ENCODE measurements at regions not wholly inside any gene's neighbourhood (a gene's known extent, or its start where the extent isn't known, plus 50 kb on each side); places are given as distances from the start of the nearest gene placed in this dataset.

- DNase-seq (ENCODE audit: low spot score): no peak
These were observed 1248.8 kb upstream of the SLC10A2 start for GRCh38 chr13:104314926-104315535.

- DNase-seq (ENCODE audit: low spot score): no peak
These were observed 1248.1 kb upstream of the SLC10A2 start for GRCh38 chr13:104314321-104314720.

GRCh38 chr13:104310861-104311260, 1244.6 kb upstream of the SLC10A2 start:
- DNase-seq (ENCODE audit: low spot score): no peak

- DNase-seq (ENCODE audit: low spot score): no peak
These were observed 1243.2 kb upstream of the SLC10A2 start for GRCh38 chr13:104309431-104309830.

GRCh38 chr13:104301171-104301975, 1235.2 kb upstream of the SLC10A2 start:
- no peak for DNase-seq (ENCODE audit: low spot score)

GRCh38 chr13:104297075-104297474, 1230.9 kb upstream of the SLC10A2 start:
- no peak for DNase-seq (ENCODE audit: low spot score)

- DNase-seq (ENCODE audit: low spot score): no peak
These were observed 1230.1 kb upstream of the SLC10A2 start for GRCh38 chr13:104296286-104296685.

GRCh38 chr13:104295537-104295936, 1229.3 kb upstream of the SLC10A2 start:
- DNase-seq (ENCODE audit: low spot score): no peak

GRCh38 chr13:104289400-104289799, 1223.2 kb upstream of the SLC10A2 start:
- DNase-seq (ENCODE audit: low spot score): no peak

GRCh38 chr13:104288496-104288895, 1222.3 kb upstream of the SLC10A2 start:
- DNase-seq (ENCODE audit: low spot score): no peak

GRCh38 chr13:104286566-104287290, 1220.5 kb upstream of the SLC10A2 start:
- no peak for DNase-seq (ENCODE audit: low spot score)

- DNase-seq (ENCODE audit: low spot score): no peak
These were observed 1215.7 kb upstream of the SLC10A2 start for GRCh38 chr13:104281910-104282309.

GRCh38 chr13:104270731-104271130, 1204.5 kb upstream of the SLC10A2 start:
- DNase-seq (ENCODE audit: low spot score): no peak

- DNase-seq (ENCODE audit: low spot score): no peak
These were observed 1201.1 kb upstream of the SLC10A2 start for GRCh38 chr13:104267206-104267811.

GRCh38 chr13:104256701-104257100, 1190.5 kb upstream of the SLC10A2 start:
- no peak for DNase-seq (ENCODE audit: low spot score)

- no peak for DNase-seq (ENCODE audit: low spot score)
These were observed 1187.0 kb upstream of the SLC10A2 start for GRCh38 chr13:104253063-104253680.

- no peak for DNase-seq (ENCODE audit: low spot score)
These were observed 1185.7 kb upstream of the SLC10A2 start for GRCh38 chr13:104251931-104252330.

- DNase-seq (ENCODE audit: low spot score): no peak
These were observed 1180.7 kb upstream of the SLC10A2 start for GRCh38 chr13:104246955-104247354.

GRCh38 chr13:104206450-104207044, 1140.3 kb upstream of the SLC10A2 start:
- DNase-seq (ENCODE audit: low spot score): no peak

GRCh38 chr13:104204177-104204576, 1138.0 kb upstream of the SLC10A2 start:
- no peak for DNase-seq (ENCODE audit: low spot score)

GRCh38 chr13:104198801-104199200, 1132.6 kb upstream of the SLC10A2 start:
- no peak for DNase-seq (ENCODE audit: low spot score)

GRCh38 chr13:104196611-104197010, 1130.4 kb upstream of the SLC10A2 start:
- DNase-seq (ENCODE audit: low spot score): no peak
